IPS DF 4.7 (cell line): ENCODE measurements at regions not wholly inside any gene's neighbourhood (a gene's known extent, or its start where the extent isn't known, plus 50 kb on each side); places are given as distances from the start of the nearest gene placed in this dataset.
"Not testable (repeated sequence)": the region's sequence is repeated elsewhere in the genome, so short reads cannot be mapped to it uniquely, and the experiment has no call there.

Experiments
- DNase-seq: peaks from one replicate; pipeline ENCODE4 v3.0.0-alpha.2; 2013; ENCODE audit warnings: low spot score; ENCODE audit errors: extremely low read depth

DNA sequence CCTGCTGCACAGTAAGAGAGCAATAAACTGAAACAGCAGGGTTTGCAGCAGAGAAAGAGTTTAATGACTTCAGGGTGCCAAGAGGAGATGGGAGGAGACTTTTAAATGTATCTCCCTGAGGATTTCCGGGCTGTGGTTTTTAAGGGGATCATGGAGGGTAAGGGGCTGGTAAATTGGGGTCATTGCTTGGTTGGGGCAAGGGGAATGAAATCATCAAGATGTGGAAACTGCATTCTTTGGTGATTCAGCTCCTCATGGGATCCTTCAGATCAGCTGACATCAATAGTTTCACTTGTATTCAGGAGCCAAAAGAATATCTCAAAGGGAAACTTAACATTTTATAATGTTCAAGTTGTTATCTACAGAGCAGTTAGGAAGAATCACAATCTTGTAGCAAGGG, 174.3 kb upstream of the ANXA10 start:
- DNase-seq = no peak

DNA sequence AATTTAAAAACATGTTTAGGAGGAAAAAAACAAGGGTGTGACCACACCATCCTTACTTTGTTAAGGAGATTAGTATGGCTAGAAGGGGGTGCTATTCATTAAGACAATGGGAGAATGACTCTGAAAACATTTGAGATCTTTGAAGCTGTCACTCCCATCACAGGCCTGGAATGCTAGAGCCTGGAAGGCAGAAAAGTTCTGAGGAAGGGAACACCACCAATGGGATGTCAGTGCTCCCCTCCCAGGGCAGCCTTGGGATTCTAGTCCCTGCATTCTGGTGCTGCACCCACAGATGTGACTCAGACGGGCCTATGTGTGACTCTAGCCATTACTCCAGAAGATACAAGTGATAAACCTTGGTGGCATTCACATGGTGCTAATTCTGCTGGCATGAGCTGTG, 162.2 kb upstream of the ANXA10 start:
- DNase-seq = no peak

DNA sequence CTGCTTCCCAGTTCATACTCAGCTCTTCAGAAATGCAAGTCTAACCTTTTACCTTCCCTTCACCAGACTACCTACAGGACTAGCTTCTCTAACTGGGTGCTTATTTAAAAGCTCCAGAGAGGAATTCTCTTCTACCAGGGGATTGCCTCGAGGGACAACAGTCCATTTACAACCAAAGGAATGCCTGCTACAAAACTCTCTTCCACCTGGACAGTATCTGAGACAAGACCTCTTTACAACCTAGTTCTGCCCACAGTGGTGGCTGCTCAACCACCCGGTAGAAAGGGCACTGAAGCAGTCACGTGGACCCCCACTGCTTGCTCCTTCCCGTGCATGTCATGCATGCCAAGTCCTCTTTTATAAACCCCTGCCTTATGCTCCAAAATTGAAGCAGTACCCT, 158.1 kb upstream of the ANXA10 start:
- no peak for DNase-seq

DNA sequence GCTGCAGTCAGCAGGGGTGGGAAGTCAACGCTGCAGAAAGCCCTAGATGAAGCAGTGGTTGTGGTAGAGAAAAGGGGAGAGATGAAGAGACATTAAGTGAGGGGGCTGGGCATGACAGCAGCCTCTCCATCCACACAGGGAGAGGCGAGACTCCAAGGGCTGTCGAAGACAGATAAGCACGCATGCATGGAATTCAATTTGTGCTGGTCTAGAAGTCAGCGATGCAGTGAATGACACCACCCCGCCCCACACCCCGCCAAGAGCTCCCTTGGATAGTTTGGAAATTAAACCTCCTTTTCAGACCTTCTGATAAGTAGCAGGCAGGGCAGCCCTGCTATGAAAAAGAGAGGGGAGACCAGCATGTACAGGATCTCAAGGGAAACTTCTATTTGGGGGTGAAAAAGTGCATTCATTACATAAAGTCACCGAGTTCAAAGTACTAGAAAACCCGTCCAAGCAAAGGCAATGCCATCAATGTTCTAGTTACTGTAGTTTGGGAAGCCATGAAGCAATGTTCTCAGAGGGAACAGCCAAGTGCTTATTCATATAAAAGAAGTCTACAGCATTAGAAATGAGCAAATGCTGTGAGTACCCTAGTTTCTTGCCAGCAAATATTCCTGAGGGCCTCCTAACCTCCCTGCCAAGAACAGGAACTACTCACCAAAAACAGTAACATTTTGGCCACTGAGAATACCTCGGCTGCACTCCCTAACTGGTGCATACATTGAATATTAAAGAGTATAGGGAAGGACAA, 152.3 kb upstream of the ANXA10 start:
- DNase-seq = no peak

DNA sequence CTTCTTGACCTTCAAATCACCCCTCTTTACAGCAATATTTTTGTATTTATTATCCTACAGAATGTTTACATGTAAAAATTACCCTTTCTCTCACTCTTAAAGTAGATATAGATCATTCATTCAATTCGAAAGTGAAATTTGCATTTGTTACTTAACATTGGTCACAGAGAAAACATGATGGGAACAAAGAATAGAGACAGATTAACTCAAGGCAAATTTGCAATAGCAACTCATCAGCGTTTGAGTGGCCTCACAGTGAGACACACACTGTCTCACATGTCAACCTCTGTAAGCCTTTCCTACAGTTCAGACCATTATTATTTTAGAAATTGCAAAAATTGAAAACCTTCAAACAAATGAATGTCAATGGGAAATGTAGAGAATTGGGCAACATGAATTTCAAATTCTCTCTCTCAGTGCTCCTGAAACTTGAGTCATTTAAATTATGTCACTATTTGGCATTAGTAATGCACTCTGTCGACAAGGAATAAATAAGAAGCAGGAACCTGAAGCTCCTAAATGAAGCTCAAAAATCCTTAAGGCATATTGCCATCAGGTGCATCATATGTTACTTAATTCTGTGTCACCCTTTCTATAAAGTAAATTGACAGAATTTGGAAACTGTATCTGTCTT, 148.3 kb upstream of the ANXA10 start:
- no peak for DNase-seq

DNA sequence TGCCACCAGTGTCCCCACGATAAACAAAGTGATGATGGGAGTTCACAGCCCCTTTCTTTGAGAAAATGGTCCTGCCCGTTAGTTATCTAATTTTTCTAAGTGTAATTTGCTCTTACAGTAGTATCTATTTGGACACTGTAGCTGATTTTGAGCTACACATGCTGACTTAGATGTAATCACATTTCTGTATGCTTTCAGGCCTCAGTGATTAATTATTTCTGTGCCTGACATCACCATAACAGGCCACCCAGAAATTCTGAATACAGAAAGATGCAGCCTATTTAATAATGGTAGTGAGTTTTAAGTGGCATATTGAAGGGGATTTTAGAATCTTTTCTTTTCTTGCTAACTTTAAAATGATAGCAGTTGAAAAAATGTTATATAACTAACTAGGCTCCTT, 147.6 kb upstream of the ANXA10 start:
- DNase-seq = no peak

DNA sequence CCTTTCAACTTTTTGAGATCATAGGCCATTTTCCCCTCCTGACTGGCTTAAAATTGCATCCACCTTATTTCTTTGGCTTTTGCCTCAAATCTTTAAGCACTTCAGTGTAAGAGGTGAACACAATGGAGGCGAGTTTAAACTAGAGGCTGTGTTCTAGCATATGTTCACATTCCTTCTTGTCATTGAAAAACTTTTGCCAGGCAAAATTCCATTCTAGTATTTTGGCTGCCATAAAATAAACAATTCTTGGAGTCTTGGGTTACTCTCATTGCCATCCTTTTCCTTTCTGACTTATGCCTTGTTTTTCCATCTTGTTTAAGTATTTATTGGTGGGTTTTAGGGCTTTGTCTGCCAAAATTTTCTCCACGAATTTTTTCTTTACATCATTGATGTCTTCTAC, 137.3 kb upstream of the ANXA10 start:
- DNase-seq = no peak

DNA sequence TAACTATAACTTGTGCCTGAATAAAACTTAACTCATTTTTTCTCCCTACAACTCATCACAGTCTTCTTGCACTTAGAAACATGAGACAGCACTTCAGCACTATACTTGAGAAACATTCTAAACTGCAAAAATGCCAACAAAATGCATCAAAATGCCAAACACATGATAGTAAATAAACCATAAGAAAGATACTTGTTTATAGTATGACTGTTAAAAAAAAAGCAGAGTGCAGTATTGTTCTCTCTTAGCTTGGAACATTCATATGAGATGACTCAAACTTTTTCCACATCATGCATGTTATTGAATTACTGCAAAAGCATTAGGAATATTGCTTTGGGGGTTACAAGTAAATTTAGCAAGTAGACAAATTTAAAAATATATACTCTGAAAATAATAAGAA, 135.7 kb upstream of the ANXA10 start:
- no peak for DNase-seq

DNA sequence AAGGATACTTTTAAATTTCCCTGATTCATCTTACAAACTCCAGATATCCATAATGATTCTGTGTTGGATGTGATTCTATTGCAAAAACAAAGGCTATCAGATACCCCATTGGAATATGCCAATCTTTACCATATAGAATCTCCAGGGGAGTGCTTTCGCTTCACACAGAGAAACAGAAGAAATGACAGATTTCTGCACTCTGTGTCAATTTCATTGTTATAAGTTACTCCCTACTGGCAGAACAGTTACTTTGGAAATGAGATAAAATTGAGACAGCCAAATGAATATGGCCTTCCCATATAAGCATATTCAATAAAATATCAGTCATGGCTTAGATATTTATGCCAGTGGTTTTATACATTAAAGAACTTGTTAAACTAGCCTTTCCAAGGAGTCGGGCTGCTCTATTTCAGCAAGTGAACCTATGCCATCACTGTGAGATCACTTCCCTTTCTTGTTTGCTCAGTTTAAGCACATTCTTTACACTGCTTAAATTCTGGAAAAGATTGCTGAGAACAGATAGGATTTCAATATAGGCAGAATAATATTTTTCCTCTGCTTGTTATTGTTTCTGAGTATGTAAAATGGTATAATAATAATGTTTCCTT, 127.5 kb upstream of the ANXA10 start:
- no peak for DNase-seq

DNA sequence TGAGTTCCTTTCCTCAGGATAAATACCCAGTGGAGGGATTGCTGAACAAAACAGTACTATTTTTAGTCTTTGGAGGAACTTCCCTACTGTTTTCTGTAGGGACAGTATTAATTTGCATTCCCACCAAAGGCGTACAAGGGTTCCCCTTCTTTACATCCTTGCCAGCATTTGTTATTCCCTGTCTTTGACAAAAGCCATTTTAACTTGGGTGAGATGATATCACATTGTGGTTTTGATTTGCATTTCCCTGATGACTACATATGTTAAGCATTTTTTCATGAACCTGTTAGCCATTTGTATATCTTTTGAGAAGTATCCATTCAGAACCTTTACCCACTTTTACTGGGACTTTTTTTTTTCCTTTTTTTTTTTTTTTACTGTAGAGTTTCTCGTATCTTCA, 126.2 kb upstream of the ANXA10 start:
- no peak for DNase-seq

DNA sequence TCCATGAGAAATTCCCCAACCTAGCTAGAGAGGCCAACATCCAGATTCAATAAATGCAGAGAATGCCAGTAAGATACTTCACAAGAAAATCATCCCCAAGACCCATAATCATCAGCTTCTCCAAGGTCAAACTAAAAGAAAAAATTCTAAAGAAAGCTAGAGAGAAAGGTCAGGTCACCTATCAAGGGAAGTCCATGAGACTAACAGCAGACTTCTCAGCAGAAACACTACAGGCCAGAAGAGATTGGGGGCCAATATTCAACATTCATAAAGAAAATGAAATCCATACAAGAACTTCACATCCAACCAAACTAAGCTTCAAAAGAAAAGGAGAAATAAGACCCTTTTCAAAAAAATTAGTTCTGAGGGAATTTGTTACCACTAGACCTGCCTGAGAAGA, 118.8 kb upstream of the ANXA10 start:
- no peak for DNase-seq

DNA sequence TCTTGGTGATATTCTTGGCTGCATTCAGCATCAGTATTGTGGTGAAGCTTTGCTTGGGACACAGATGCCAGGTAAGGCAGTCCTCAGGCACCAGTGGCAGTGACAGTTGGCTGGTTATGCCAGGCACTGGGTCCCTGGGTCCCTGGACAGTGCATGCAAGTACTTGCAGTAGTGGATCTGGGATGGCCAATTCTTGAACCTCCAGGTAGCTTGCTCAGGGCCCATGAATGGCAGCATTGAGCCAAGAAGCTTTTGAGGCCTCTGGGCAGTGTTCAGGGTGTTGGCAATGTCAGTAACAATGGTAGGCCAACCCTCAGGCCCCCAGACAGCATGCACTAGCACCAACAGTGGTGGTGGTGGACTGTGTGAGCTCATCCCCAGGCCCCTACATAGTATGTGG, 106.8 kb upstream of the ANXA10 start:
- DNase-seq = no peak

DNA sequence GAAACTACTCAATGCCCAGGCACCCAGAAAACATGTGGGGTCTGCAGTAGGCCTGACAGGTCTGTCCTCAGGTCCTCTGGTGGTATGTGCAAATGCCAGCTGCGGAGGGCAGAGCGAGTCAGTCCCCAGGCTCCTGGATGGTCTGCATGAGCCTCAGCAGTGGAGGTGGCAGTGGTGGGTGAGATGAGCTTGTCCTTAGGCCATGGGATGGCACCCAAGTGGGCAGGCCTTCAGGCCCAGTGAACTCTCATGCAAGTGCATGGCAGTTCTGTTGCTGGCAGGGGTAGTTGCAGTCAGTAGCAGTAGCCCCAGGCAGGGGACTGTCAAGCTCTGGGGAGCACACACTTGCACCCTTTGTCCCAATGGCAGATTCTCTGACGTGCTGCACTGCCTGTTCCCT, 106.3 kb upstream of the ANXA10 start:
- DNase-seq = no peak

DNA sequence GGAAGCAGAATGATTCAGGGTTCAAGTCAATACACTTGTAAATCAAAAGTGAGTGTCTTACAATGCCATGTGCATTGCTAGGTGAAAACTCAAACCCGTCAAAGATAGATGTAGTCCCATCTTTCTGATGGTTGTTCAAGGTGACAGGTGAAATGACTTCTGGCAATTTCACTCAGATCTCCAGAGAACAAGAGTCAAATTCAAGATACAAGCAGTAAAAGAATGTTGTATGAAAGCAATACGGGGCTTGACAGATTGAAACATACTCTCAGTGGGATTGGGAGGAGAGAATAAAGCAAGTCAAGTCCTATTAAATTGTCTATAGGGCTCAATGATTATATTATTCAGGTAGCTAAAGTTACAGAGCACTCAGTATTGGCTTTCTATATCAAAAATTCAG, 105.1 kb upstream of the ANXA10 start:
- no peak for DNase-seq

DNA sequence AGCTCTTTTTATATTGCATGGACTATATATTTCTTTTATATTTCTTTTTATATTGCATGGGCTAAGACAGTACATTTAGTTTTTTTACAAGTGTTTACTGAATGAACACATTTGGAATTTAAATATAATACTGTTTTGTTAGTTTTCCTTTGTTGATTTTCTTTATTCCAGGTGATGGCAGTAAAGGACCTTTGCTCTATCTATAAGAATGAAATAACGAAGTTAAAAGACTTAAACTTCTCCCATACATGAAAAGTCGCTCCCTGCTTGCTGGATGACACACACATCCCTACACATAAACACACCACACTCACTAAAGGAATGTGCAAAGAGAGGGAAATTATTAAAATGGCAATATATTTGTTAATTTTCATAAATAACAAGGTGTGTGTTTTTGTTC, 102.5 kb upstream of the ANXA10 start:
- DNase-seq = no peak

DNA sequence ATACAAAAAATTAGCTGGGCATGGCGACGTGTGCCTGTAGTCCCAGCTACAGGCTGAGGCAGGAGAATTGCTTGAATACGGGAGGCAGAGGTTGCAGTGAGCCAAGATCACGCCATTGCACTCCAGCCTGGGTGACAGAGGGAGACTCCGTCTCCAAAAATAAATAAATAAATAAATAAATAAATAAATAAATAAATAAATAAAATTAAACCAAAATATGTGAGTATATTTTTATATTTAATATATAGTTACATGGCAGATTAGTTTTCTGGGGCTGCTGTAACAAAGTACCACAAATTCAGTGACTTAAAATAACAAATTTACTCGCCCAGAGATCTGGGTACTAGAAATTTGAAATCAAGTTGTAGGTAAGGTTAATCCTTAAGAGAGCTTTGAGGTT, 84.2 kb upstream of the ANXA10 start:
- DNase-seq = not testable (repeated sequence)

DNA sequence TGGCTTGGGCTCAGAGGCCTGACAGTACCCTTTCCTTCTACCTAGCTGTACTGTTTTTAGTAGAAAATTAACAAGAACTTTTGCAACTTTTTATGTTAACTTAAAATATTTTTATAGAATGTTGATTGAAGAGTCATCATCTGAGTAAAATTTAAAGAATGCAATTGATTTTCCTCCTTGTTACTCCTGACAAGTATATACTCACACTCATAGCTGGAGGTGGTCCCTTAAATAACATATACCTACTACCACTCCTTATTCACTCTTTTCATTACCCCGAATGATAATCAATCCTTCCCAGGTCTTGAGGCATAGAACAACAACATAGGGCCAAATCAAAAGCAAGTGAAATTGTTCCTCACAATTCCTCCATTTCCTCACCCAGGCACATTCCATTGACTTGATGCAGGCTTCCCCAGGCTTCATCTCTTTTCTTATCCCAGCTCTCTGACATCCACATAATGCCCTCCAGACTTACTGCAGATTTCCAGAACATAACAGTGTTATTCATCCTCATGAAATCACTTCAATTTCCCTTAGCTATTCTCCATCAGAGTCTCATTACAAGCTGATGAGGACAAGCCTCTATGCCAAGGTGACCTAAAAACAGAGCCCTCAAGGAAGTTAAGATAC, 73.2 kb upstream of the ANXA10 start:
- no peak for DNase-seq

DNA sequence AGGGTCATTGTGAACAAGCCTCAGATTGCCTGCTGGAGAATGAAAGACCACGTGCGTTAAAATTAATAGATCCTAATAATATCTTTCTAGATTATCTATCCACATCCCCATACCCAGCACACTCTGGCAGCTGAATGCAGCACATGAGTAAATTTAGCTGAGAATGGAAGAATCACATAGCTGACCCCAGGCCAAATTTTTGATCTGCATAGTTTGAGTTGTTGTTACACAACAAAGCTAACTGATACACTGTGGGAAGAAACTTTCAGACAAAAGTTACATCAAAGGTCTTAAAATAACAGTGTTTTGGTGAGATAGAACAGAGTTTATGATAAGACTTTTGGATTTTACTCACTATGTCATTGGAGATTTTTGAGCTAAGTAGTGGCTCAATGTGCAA, 72.4 kb upstream of the ANXA10 start:
- no peak for DNase-seq

DNA sequence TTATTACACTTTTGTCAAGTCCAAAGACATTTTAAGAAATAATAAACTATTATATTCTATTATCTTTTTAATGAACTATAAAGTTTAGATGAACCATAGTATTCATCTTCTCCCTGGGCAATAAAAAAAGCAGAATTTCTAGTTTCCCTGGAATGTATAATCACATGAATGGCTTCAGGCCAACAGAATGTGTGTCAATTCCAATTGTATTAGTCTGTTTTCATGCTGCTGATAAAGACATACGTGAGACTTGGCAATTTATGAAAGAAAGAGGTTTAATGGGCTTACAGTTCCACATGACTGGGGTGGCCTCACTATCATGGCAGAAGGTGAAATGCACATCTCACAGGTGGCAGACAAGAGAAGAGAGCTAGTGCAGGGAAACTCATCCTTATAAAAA, 70.7 kb upstream of the ANXA10 start:
- no peak for DNase-seq

DNA sequence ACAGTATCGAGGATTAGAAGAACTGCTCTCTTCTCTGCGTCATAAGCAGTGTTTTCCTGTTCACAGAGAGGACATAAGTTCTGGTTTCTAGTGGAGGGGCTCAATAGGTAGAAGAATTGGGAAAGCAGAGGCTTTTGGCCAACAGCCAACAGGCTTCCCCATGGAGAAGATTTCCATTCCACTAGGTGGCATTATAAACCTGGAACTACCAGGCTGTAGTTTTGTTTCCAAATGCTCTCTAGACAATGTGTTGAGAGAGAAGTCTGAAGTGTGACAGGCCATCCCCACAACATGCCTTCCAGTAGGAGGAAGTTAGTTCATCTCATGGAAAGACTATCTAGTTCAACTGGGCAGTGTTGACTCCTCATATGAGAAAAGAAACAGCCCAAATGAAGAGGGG, 63.8 kb upstream of the ANXA10 start:
- no peak for DNase-seq

DNA sequence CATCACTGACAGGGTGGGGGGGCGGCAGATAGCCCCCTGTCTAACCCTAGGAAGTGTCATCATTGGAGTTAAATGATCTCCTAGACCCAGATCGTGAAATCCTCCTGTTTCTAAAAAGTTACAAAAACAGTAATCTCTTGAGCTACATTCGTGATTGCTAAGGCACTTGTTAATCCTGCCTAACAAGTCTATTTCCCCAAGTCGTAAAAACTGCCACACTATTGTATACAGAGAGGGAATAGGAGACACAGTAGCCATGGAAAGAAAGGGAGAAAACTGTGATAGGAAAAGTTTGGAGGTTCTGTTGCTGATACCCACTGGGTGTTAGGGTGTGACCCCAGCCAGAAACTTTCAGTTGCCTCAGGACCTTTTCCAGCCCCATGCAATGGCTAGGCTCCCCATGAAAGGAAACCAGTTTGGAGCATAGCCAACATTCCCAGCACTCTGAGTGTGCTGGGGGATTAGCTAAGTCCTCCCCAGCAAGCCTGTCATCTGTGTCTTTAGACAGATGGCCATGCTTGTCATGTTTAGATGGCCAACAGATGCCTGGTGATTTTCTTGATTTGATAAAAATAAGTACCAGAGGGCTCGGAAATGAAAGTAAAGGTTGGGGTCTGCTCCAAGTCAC, 63.3 kb upstream of the ANXA10 start:
- DNase-seq = no peak

DNA sequence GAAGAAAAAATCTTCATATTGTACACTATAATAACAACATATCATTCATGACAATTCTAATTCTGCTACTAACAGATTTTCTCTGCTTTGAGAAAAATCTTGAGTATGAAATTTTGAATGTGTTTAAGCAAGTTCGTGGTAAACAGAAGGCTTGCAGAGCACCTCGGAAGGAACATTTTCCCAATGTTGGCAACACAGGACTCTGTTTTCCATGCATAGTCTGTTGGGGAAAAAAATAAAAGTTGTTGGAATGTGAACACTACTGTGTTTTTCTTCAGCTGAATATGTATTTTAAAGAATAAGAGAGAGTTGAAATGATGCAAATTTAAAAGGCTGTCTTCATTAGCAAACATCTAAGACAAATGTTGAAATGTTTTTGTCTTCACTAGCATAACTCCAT, 54.7 kb upstream of the ANXA10 start:
- no peak for DNase-seq
